Mesenchymal stem cell (in vitro differentiated cells and primary cell): ENCODE measurements at regions not wholly inside any gene's neighbourhood (a gene's known extent, or its start where the extent isn't known, plus 50 kb on each side); places are given as distances from the start of the nearest gene placed in this dataset.

Experiments
- DNase-seq: peaks from one replicate; pipeline ENCODE4 v3.0.0-alpha.2; 2013
- H2AFZ ChIP-seq: one replicate; pipeline ENCODE4 v1.6.1; 2013; ENCODE audit warnings: low read depth, mild to moderate bottlenecking, control low read depth, inconsistent platforms, low read length, moderate library complexity
- H2AK5ac ChIP-seq: 2 replicates; pipeline ENCODE4 v1.6.1; 2013; ENCODE audit warnings: low read length, moderate library complexity, mild to moderate bottlenecking, inconsistent platforms; ENCODE audit not compliant: severe bottlenecking
- H2BK120ac ChIP-seq: one replicate; pipeline ENCODE4 v1.6.1; 2013; ENCODE audit warnings: low read depth, mild to moderate bottlenecking, inconsistent platforms, low read length, moderate library complexity
- H2BK12ac ChIP-seq, 2 experiments: one replicate each; pipeline ENCODE4 v1.6.1; 2013; ENCODE audit warnings: inconsistent platforms in 2 of 2, low read length in 2 of 2, mild to moderate bottlenecking in 2 of 2, moderate library complexity in 2 of 2, control low read depth in 1 of 2
- H2BK15ac ChIP-seq: one replicate; pipeline ENCODE4 v1.6.1; 2013; ENCODE audit warnings: mild to moderate bottlenecking, low read depth, inconsistent platforms; ENCODE audit not compliant: poor library complexity, severe bottlenecking
- H2BK5ac ChIP-seq: 2 replicates; pipeline ENCODE4 v1.6.1; 2013; ENCODE audit warnings: low read depth, mild to moderate bottlenecking, low read length, control low read depth, inconsistent platforms; ENCODE audit not compliant: poor library complexity, severe bottlenecking
- H3K14ac ChIP-seq, 2 experiments: one replicate each; pipeline ENCODE4 v1.6.1; 2013; ENCODE audit warnings: inconsistent platforms in 2 of 2, low read length in 2 of 2, control low read depth in 1 of 2, mild to moderate bottlenecking in 1 of 2, moderate library complexity in 1 of 2
- H3K18ac ChIP-seq, 2 experiments: one replicate each; pipeline ENCODE4 v1.6.1; 2013; ENCODE audit warnings: inconsistent platforms in 2 of 2, low read length in 2 of 2, control low read depth in 1 of 2, low read depth in 1 of 2, mild to moderate bottlenecking in 1 of 2
- H3K23ac ChIP-seq, 2 experiments: one replicate each; pipeline ENCODE4 v1.6.1; 2013; ENCODE audit warnings: inconsistent platforms in 2 of 2, low read length in 2 of 2, mild to moderate bottlenecking in 2 of 2, moderate library complexity in 2 of 2, control low read depth in 1 of 2
- H3K27ac ChIP-seq: 2 replicates; pipeline ENCODE4 v1.5.1; 2013; ENCODE audit warnings: mild to moderate bottlenecking, moderate library complexity, low read length, control low read depth, inconsistent platforms; ENCODE audit not compliant: poor library complexity, severe bottlenecking
- H3K27me3 ChIP-seq, 2 experiments: 2 replicates each; pipeline versions ENCODE4 v1.6.1 to v1.7.0; 2013; ENCODE audit warnings: low read length in 2 of 2, mild to moderate bottlenecking in 2 of 2, moderate library complexity in 2 of 2, control low read depth in 1 of 2, inconsistent platforms in 1 of 2; ENCODE audit not compliant: control insufficient read depth in 1 of 2, insufficient read depth in 1 of 2
- H3K36me3 ChIP-seq, 2 experiments: 2 replicates each; pipeline versions ENCODE4 v1.6.1 to v1.7.0; 2013; ENCODE audit warnings: low read length in 2 of 2, control low read depth in 1 of 2, inconsistent platforms in 1 of 2, low read depth in 1 of 2, mild to moderate bottlenecking in 1 of 2; ENCODE audit not compliant: insufficient read depth in 2 of 2, control insufficient read depth in 1 of 2
- H3K4ac ChIP-seq, 2 experiments: one replicate each; pipeline ENCODE4 v1.6.1; 2013; ENCODE audit warnings: inconsistent platforms in 2 of 2, low read length in 2 of 2, mild to moderate bottlenecking in 2 of 2, moderate library complexity in 2 of 2, control low read depth in 1 of 2, low read depth in 1 of 2
- H3K4me1 ChIP-seq: 2 replicates; pipeline ENCODE4 v1.6.1; 2013; ENCODE audit warnings: low read depth, low read length, control low read depth; ENCODE audit not compliant: control insufficient read depth, insufficient read depth
- H3K4me2 ChIP-seq: 2 replicates; pipeline ENCODE4 v1.6.1; 2013; ENCODE audit warnings: low read length, mild to moderate bottlenecking, inconsistent platforms; ENCODE audit not compliant: poor library complexity, severe bottlenecking
- H3K4me3 ChIP-seq, 2 experiments: 2 replicates each; pipeline versions ENCODE4 v1.5.1 to v1.7.0; 2013; ENCODE audit warnings: low read length in 2 of 2, mild to moderate bottlenecking in 2 of 2, control low read depth in 1 of 2, low read depth in 1 of 2; ENCODE audit not compliant: insufficient read depth in 1 of 2
- H3K79me1 ChIP-seq: replicated peaks from 2 replicates; pipeline ENCODE4 v1.6.1; 2013; ENCODE audit warnings: mild to moderate bottlenecking, control low read depth, low read length, inconsistent platforms; ENCODE audit not compliant: poor library complexity, severe bottlenecking
- H3K9ac ChIP-seq: 2 replicates; pipeline ENCODE4 v1.7.0; 2013; ENCODE audit warnings: mild to moderate bottlenecking, low read length, moderate library complexity
- H3K9me3 ChIP-seq: 2 replicates; pipeline ENCODE4 v1.7.0; 2013; ENCODE audit warnings: mild to moderate bottlenecking, low read length; ENCODE audit not compliant: control insufficient read depth
- H4K8ac ChIP-seq: one replicate; pipeline ENCODE4 v1.6.1; 2013; ENCODE audit warnings: inconsistent platforms, mild to moderate bottlenecking, low read length, moderate library complexity
- H4K91ac ChIP-seq: one replicate; pipeline ENCODE4 v1.6.1; 2013; ENCODE audit warnings: mild to moderate bottlenecking, low read length, inconsistent platforms
- WGBS: methylation state at CpG from one replicate; pipeline ENCODE4 v1.1.7; 2013; ENCODE audit warnings: mixed read lengths; 5-methylcytosine and 5-hydroxymethylcytosine counted together

DNA sequence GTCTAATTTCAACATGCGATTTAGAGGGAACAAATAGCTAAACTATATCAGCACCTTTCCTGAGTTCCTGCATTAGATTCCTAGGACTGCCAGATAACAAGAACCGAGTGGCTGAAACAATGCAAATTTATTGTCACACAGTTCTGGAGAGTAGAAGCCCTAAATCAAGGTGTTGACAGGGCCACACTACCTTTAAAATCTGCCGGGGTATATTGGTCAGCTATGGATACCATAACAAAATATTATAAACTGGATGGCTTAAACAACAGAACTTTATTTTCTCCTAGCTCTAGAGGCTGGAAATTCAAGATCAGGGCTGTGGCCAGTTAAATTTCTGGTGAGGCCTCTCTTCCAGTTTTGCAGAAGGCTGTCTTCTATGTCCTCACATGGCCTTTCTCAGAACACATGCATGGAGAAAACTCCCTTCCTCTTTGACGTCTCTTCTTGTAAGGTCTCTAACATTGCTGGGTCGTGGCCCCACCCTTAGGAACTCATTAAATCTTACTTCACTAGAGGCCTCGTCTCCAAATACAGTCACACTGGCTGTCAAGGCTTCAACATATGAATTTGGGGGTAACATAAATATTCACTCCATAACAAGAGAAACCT lies 144.3 kb downstream of the FCRL5 start:
- Histone ChIP-seq H2BK5ac (no peak overlapping the region), H3K9ac (no peak overlapping the region), H3K27me3 (peaks cover 0 to 29% of the 10 kb centered on the region in 2 experiments), H3K4me1 (peaks cover 2% of the 10 kb centered on the region), H3K36me3 (no peaks in the 10 kb centered on the region), H3K23ac (no peak overlapping the region), H2BK12ac (no peak overlapping the region), H3K27ac (no peak overlapping the region), H2BK15ac (no peak overlapping the region), H2BK120ac (no peak overlapping the region), H3K79me1 (no peaks in the 10 kb centered on the region), H3K9me3 (no peaks in the 10 kb centered on the region), H2AFZ (no peak overlapping the region), H3K4me2 (no peak overlapping the region), H3K14ac (no peak overlapping the region), H3K4me3 (no peak overlapping the region), H2AK5ac (no peak overlapping the region), H3K18ac (no peak overlapping the region), H4K8ac (no peak overlapping the region), H4K91ac (no peak overlapping the region), H3K4ac (no peak overlapping the region)
- 76% methylated on average over 5 of the region's 6 CpGs for WGBS
- DNase-seq: no peak

DNA sequence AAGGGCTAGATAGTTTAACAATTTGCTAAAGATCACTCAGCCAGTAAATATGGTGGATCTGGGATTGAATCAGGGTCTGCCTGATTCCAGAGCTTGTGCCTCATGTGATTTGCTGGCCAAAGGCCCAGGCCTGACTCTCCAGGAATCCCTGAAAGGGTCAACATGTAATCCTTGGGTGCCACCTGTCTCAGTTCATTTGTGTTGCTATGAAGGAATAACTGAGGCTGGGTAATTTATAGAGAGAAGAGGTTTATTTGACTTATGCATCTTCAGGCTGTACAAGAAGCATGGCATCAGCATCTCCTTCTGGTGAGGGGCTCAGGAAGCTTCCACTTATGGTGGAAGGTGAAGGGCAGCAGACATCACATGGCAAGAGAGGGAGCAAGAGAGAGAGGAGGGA lies 144.9 kb downstream of the FCRL5 start:
- no peak overlapping the region for H3K4me2 ChIP-seq
- H4K8ac ChIP-seq: no peak overlapping the region
- DNase-seq: no peak
- H3K4me1 ChIP-seq: peaks cover 2% of the 10 kb centered on the region
- no peak overlapping the region for H2BK12ac ChIP-seq
- no peaks in the 10 kb centered on the region for H3K9me3 ChIP-seq
- no peak overlapping the region for H2BK5ac ChIP-seq
- no peak overlapping the region for H2BK120ac ChIP-seq
- no peak overlapping the region for H3K23ac ChIP-seq
- no peaks in the 10 kb centered on the region for H3K79me1 ChIP-seq
- no peak overlapping the region for H3K14ac ChIP-seq
- no peak overlapping the region for H2BK15ac ChIP-seq
- H3K27ac ChIP-seq: no peak overlapping the region
- no peaks in the 10 kb centered on the region for H3K36me3 ChIP-seq
- no peak overlapping the region for H2AK5ac ChIP-seq
- H2AFZ ChIP-seq: no peak overlapping the region
- H3K18ac ChIP-seq: no peak overlapping the region
- H3K4me3 ChIP-seq: no peak overlapping the region
- no peak overlapping the region for H4K91ac ChIP-seq
- H3K4ac ChIP-seq: no peak overlapping the region
- H3K27me3 ChIP-seq: peaks cover 0 to 24% of the 10 kb centered on the region in 2 experiments
- H3K9ac ChIP-seq: no peak overlapping the region

DNA sequence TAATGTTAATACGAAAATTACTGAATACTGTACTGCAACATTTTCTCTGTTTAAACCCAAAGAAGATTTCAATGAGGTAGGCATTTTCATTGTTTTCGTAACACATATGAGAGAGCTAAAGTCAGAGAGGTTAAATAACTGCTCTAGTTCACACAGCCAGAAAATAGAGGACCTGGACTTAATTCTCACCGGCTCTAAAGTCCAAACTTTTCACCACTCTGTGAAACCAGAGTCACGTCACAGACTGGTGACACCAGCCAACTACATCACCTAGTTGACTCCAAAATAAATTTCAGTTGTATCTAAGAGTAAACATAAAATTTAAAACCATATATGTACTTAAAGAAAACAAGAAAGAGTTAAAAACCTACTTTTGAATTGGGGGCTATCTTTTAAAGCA lies 146.7 kb downstream of the FCRL5 start:
- no peak overlapping the region for H3K23ac ChIP-seq
- no peaks in the 10 kb centered on the region for H3K36me3 ChIP-seq
- WGBS: 100% methylated on average over 2 of the region's 4 CpGs
- H4K8ac ChIP-seq: no peak overlapping the region
- H3K14ac ChIP-seq: no peak overlapping the region
- no peak overlapping the region for H4K91ac ChIP-seq
- H3K18ac ChIP-seq: no peak overlapping the region
- peaks cover 2% of the 10 kb centered on the region for H3K4me1 ChIP-seq
- H3K9me3 ChIP-seq: no peaks in the 10 kb centered on the region
- H3K27me3 ChIP-seq: peaks cover 0 to 12% of the 10 kb centered on the region in 2 experiments
- no peak overlapping the region for H2BK120ac ChIP-seq
- H3K9ac ChIP-seq: no peak overlapping the region
- H2BK12ac ChIP-seq: no peak overlapping the region
- no peak overlapping the region for H3K4ac ChIP-seq
- H2BK15ac ChIP-seq: no peak overlapping the region
- H3K27ac ChIP-seq: no peak overlapping the region
- no peak overlapping the region for H3K4me2 ChIP-seq
- no peak overlapping the region for H3K4me3 ChIP-seq
- DNase-seq: no peak
- H2BK5ac ChIP-seq: no peak overlapping the region
- H2AK5ac ChIP-seq: no peak overlapping the region
- H3K79me1 ChIP-seq: no peaks in the 10 kb centered on the region
- no peak overlapping the region for H2AFZ ChIP-seq

DNA sequence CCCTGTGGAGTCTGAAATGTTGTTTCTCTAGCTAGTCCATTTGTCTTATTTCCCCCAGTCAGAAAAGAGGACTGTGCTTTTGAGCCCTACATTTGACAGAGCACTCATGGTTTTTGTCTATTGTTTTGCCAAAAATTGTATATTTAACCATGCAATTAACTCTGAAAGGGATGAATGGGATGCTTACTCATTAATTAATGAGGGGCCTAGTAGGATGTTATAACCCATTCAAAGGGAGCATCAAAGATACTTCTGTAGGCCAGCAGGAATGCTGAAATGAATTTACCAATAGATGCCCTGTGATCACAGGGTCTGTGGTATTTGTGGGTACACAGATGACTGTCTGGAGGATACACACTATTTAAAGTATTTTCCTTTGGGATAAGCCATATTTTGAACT lies 147.7 kb downstream of the FCRL5 start:
- H3K4me2 ChIP-seq: no peak overlapping the region

More for the DNA sequence above, 147.7 kb downstream of the FCRL5 start:
- Histone ChIP-seq H4K91ac (no peak overlapping the region), H2BK15ac (no peak overlapping the region), H3K79me1 (no peaks in the 10 kb centered on the region), H3K36me3 (no peaks in the 10 kb centered on the region), H2BK12ac (no peak overlapping the region), H3K27ac (no peak overlapping the region), H3K4ac (no peak overlapping the region), H4K8ac (no peak overlapping the region), H2AFZ (no peak overlapping the region), H3K18ac (no peak overlapping the region), H3K23ac (no peak overlapping the region), H2BK5ac (no peak overlapping the region), H3K27me3 (peaks cover 0 to 17% of the 10 kb centered on the region in 2 experiments), H2AK5ac (no peak overlapping the region), H3K14ac (no peak overlapping the region), H3K9me3 (no peaks in the 10 kb centered on the region), H3K9ac (no peak overlapping the region), H2BK120ac (no peak overlapping the region), H3K4me1 (peaks cover 2% of the 10 kb centered on the region), H3K4me3 (no peak overlapping the region)
- no peak for DNase-seq
